NCI-H69 (cell line): ENCODE measurements at regions not wholly inside any gene's neighbourhood (a gene's known extent, or its start where the extent isn't known, plus 50 kb on each side); places are given as distances from the start of the nearest gene placed in this dataset.
"Not testable (repeated sequence)": the region's sequence is repeated elsewhere in the genome, so short reads cannot be mapped to it uniquely, and the experiment has no call there.

Experiments used
- DNase-seq: peaks from one replicate; lab custom pipeline; 2025; lab: John Stamatoyannopoulos, UW

GRCh38 chr16:35196313-35196712 is 1736.9 kb downstream of the TP53TG3F start:
- DNase-seq: no peak

- DNase-seq: no peak
Observed at GRCh38 chr16:35197656-35198055, 1738.2 kb downstream of the TP53TG3F start.

- no peak for DNase-seq
Observed at GRCh38 chr16:35198223-35199199, 1739.1 kb downstream of the TP53TG3F start.

GRCh38 chr16:35200662-35201061 is 1741.2 kb downstream of the TP53TG3F start:
- DNase-seq: no peak

- DNase-seq: no peak
Observed at GRCh38 chr16:35201151-35201550, 1741.7 kb downstream of the TP53TG3F start.

- no peak for DNase-seq
Observed at GRCh38 chr16:35203636-35204035, 1744.2 kb downstream of the TP53TG3F start.

GRCh38 chr16:35207059-35207999 is 1747.9 kb downstream of the TP53TG3F start:
- DNase-seq: no peak

- no peak for DNase-seq
Observed at GRCh38 chr16:35208001-35208935, 1748.9 kb downstream of the TP53TG3F start.

GRCh38 chr16:35210681-35211433 is 1751.4 kb downstream of the TP53TG3F start:
- no peak for DNase-seq

- no peak for DNase-seq
Observed at GRCh38 chr16:35214840-35215239, 1755.4 kb downstream of the TP53TG3F start.

GRCh38 chr16:35215287-35215686 is 1755.9 kb downstream of the TP53TG3F start:
- DNase-seq: no peak

GRCh38 chr16:35216261-35216660 is 1756.8 kb downstream of the TP53TG3F start:
- DNase-seq: not testable (repeated sequence)

- DNase-seq: no peak
Observed at GRCh38 chr16:35221482-35222185, 1762.2 kb downstream of the TP53TG3F start.

- DNase-seq: no peak
Observed at GRCh38 chr16:35234679-35235078, 1775.3 kb downstream of the TP53TG3F start.

GRCh38 chr16:35239561-35239960 is 1780.1 kb downstream of the TP53TG3F start:
- no peak for DNase-seq

GRCh38 chr16:35249051-35249450 is 1789.6 kb downstream of the TP53TG3F start:
- no peak for DNase-seq

GRCh38 chr16:35252356-35252936 is 1793.0 kb downstream of the TP53TG3F start:
- DNase-seq: no peak

GRCh38 chr16:35255186-35255803 is 1795.9 kb downstream of the TP53TG3F start:
- DNase-seq: no peak

- no peak for DNase-seq
Observed at GRCh38 chr16:35255816-35256215, 1796.4 kb downstream of the TP53TG3F start.
